Omental fat pad (tissue), 3 donors: ENCODE measurements at regions not wholly inside any gene's neighbourhood (a gene's known extent, or its start where the extent isn't known, plus 50 kb on each side); places are given as distances from the start of the nearest gene placed in this dataset.

Experiments
- ATAC-seq: fragments of 150-250 bp; one replicate; pipeline ENCODE4 v1.9.1; 2016; ENCODE audit warnings: mild to moderate bottlenecking, moderate library complexity; ENCODE audit not compliant: low FRiP score
- DNase-seq: peaks from one replicate; pipeline ENCODE4 v3.0.0-alpha.2; 2019; ENCODE audit warnings: low spot score
- CTCF ChIP-seq, 3 donors: fragments of 450-650 bp; IDR thresholded peaks; one replicate each; pipeline ENCODE4 v1.5.1; 2016 to 2017; ENCODE audit warnings: antibody characterized with exemption in 3 of 3, mild to moderate bottlenecking in 3 of 3, moderate library complexity in 2 of 3

- no peak for ATAC-seq
- no peak for DNase-seq
- TF ChIP-seq CTCF (IDR thresholded peaks at IDR 0.05): no peak
Observed at GRCh38 chr18:46338766-46339165, 234.6 kb downstream of the HAUS1 start.

- no peak for ATAC-seq
- no peak for DNase-seq
- no peak for TF ChIP-seq CTCF (IDR thresholded peaks at IDR 0.05)
Observed at GRCh38 chr18:46340716-46341115, 236.5 kb downstream of the HAUS1 start.

GRCh38 chr18:46341986-46342525 is 237.9 kb downstream of the HAUS1 start:
- DNase-seq (no peak), ATAC-seq (no peak)
- TF ChIP-seq CTCF (IDR thresholded peaks at IDR 0.05): no peak

- no peak for DNase-seq
- no peak for TF ChIP-seq CTCF (IDR thresholded peaks at IDR 0.05)
- ATAC-seq: no peak
Observed at GRCh38 chr18:46343456-46343855, 239.3 kb downstream of the HAUS1 start.

GRCh38 chr18:46343931-46344372 is 239.8 kb downstream of the HAUS1 start:
- DNase-seq: no peak
- ATAC-seq: no peak
- TF ChIP-seq CTCF (IDR thresholded peaks at IDR 0.05): no peak

GRCh38 chr18:46344416-46345180 is 240.4 kb downstream of the HAUS1 start:
- no peak for ATAC-seq
- TF ChIP-seq CTCF (IDR thresholded peaks at IDR 0.05): no peak
- no peak for DNase-seq

GRCh38 chr18:46345181-46345465 is 240.9 kb downstream of the HAUS1 start:
- ATAC-seq (no peak), DNase-seq (no peak)
- no peak for TF ChIP-seq CTCF (IDR thresholded peaks at IDR 0.05)
